ENCODE measurements at regions not wholly inside any gene's neighbourhood (a gene's known extent, or its start where the extent isn't known, plus 50 kb on each side); places are given as distances from the start of the nearest gene placed in this dataset.
A peak's percentile ranks its signal among the peaks of the same experiment; 100 is the strongest.

- H3K36me3 ChIP-seq (ENCODE audit: insufficient read depth, low read depth, low read length): no peaks in the 10 kb centered on the region
- H3K27ac ChIP-seq (ENCODE audit: low read length): no peak overlapping the region
- peaks cover 35% of the 10 kb centered on the region for H3K4me1 ChIP-seq (ENCODE audit: insufficient read depth, low read length)
- H3K9ac ChIP-seq (ENCODE audit: low read depth, low read length): no peak overlapping the region
- H3K4me3 ChIP-seq (ENCODE audit: low read length): no peak overlapping the region
- no peaks in the 10 kb centered on the region for H3K9me3 ChIP-seq (ENCODE audit: insufficient read depth, low read depth, low read length)
- no peaks in the 10 kb centered on the region for H3K27me3 ChIP-seq (ENCODE audit: insufficient read depth, low read length)
Observed at GRCh38 chr6:138550346-138550767, 51.1 kb upstream of the NHSL1 start.

- H3K36me3 ChIP-seq (ENCODE audit: insufficient read depth, low read depth, low read length): no peaks in the 10 kb centered on the region
- H3K27me3 ChIP-seq (ENCODE audit: insufficient read depth, low read length): no peaks in the 10 kb centered on the region
- no peak overlapping the region for H3K9ac ChIP-seq (ENCODE audit: low read depth, low read length)
- H3K9me3 ChIP-seq (ENCODE audit: insufficient read depth, low read depth, low read length): no peaks in the 10 kb centered on the region
- H3K4me3 ChIP-seq (ENCODE audit: low read length): no peak overlapping the region
- H3K27ac ChIP-seq (ENCODE audit: low read length): no peak overlapping the region
- H3K4me1 ChIP-seq (ENCODE audit: insufficient read depth, low read length): peaks cover 32% of the 10 kb centered on the region
Observed at GRCh38 chr6:138554146-138554545, 54.9 kb upstream of the NHSL1 start.

GRCh38 chr6:138555421-138555988 lies 56.2 kb upstream of the NHSL1 start:
- H3K4me3 ChIP-seq (ENCODE audit: low read length): peak overlapping the region; percentile 0; the same call in 1 of the 2 replicates
- H3K9ac ChIP-seq (ENCODE audit: low read depth, low read length): peak overlapping the region; percentile 0; the same call in 1 of the 2 replicates
- no peaks in the 10 kb centered on the region for H3K36me3 ChIP-seq (ENCODE audit: insufficient read depth, low read depth, low read length)
- peaks cover 40% of the 10 kb centered on the region for H3K4me1 ChIP-seq (ENCODE audit: insufficient read depth, low read length)
- no peaks in the 10 kb centered on the region for H3K27me3 ChIP-seq (ENCODE audit: insufficient read depth, low read length)
- H3K9me3 ChIP-seq (ENCODE audit: insufficient read depth, low read depth, low read length): no peaks in the 10 kb centered on the region
- H3K27ac ChIP-seq (ENCODE audit: low read length): no peak overlapping the region

- Histone ChIP-seq H3K27ac (ENCODE audit: low read length) (no peak overlapping the region), H3K9me3 (ENCODE audit: insufficient read depth, low read depth, low read length) (no peaks in the 10 kb centered on the region), H3K4me1 (ENCODE audit: insufficient read depth, low read length) (peaks cover 53% of the 10 kb centered on the region), H3K9ac (ENCODE audit: low read depth, low read length) (no peak overlapping the region), H3K4me3 (ENCODE audit: low read length) (no peak overlapping the region), H3K36me3 (ENCODE audit: insufficient read depth, low read depth, low read length) (no peaks in the 10 kb centered on the region), H3K27me3 (ENCODE audit: insufficient read depth, low read length) (no peaks in the 10 kb centered on the region)
Observed at GRCh38 chr6:138557147-138557546, 57.9 kb upstream of the NHSL1 start.

GRCh38 chr6:138559143-138559542 lies 59.8 kb upstream of the NHSL1 start:
- H3K36me3 ChIP-seq (ENCODE audit: insufficient read depth, low read depth, low read length): no peaks in the 10 kb centered on the region
- H3K9me3 ChIP-seq (ENCODE audit: insufficient read depth, low read depth, low read length): no peaks in the 10 kb centered on the region
- no peaks in the 10 kb centered on the region for H3K27me3 ChIP-seq (ENCODE audit: insufficient read depth, low read length)
- no peak overlapping the region for H3K9ac ChIP-seq (ENCODE audit: low read depth, low read length)
- peaks cover 49% of the 10 kb centered on the region for H3K4me1 ChIP-seq (ENCODE audit: insufficient read depth, low read length)
- no peak overlapping the region for H3K4me3 ChIP-seq (ENCODE audit: low read length)
- no peak overlapping the region for H3K27ac ChIP-seq (ENCODE audit: low read length)

- Histone ChIP-seq H3K9ac (ENCODE audit: low read depth, low read length) (no peak overlapping the region), H3K27ac (ENCODE audit: low read length) (no peak overlapping the region), H3K4me3 (ENCODE audit: low read length) (no peak overlapping the region), H3K27me3 (ENCODE audit: insufficient read depth, low read length) (no peaks in the 10 kb centered on the region), H3K9me3 (ENCODE audit: insufficient read depth, low read depth, low read length) (no peaks in the 10 kb centered on the region), H3K4me1 (ENCODE audit: insufficient read depth, low read length) (peaks cover 37% of the 10 kb centered on the region), H3K36me3 (ENCODE audit: insufficient read depth, low read depth, low read length) (no peaks in the 10 kb centered on the region)
Observed at GRCh38 chr6:138560130-138560860, 61.0 kb upstream of the NHSL1 start.

- H3K4me1 ChIP-seq (ENCODE audit: insufficient read depth, low read length): peaks cover 27% of the 10 kb centered on the region
Observed at GRCh38 chr6:138562691-138563090, 63.4 kb upstream of the NHSL1 start.

GRCh38 chr6:138563231-138563630 lies 63.9 kb upstream of the NHSL1 start:
- Histone ChIP-seq H3K9ac (ENCODE audit: low read depth, low read length) (no peak overlapping the region), H3K4me3 (ENCODE audit: low read length) (no peak overlapping the region), H3K27ac (ENCODE audit: low read length) (no peak overlapping the region), H3K27me3 (ENCODE audit: insufficient read depth, low read length) (no peaks in the 10 kb centered on the region), H3K9me3 (ENCODE audit: insufficient read depth, low read depth, low read length) (no peaks in the 10 kb centered on the region), H3K36me3 (ENCODE audit: insufficient read depth, low read depth, low read length) (no peaks in the 10 kb centered on the region), H3K4me1 (ENCODE audit: insufficient read depth, low read length) (peaks cover 27% of the 10 kb centered on the region)

More at GRCh38 chr6:138562691-138563090, 63.4 kb upstream of the NHSL1 start:
- H3K9ac ChIP-seq (ENCODE audit: low read depth, low read length): no peak overlapping the region
- no peak overlapping the region for H3K4me3 ChIP-seq (ENCODE audit: low read length)
- H3K27ac ChIP-seq (ENCODE audit: low read length): no peak overlapping the region
- no peaks in the 10 kb centered on the region for H3K36me3 ChIP-seq (ENCODE audit: insufficient read depth, low read depth, low read length)
- no peaks in the 10 kb centered on the region for H3K27me3 ChIP-seq (ENCODE audit: insufficient read depth, low read length)
- H3K9me3 ChIP-seq (ENCODE audit: insufficient read depth, low read depth, low read length): no peaks in the 10 kb centered on the region

- H3K9ac ChIP-seq (ENCODE audit: low read depth, low read length): no peak overlapping the region
- peaks cover 28% of the 10 kb centered on the region for H3K4me1 ChIP-seq (ENCODE audit: insufficient read depth, low read length)
- H3K4me3 ChIP-seq (ENCODE audit: low read length): no peak overlapping the region
- no peaks in the 10 kb centered on the region for H3K9me3 ChIP-seq (ENCODE audit: insufficient read depth, low read depth, low read length)
- H3K36me3 ChIP-seq (ENCODE audit: insufficient read depth, low read depth, low read length): no peaks in the 10 kb centered on the region
- H3K27ac ChIP-seq (ENCODE audit: low read length): no peak overlapping the region
- no peaks in the 10 kb centered on the region for H3K27me3 ChIP-seq (ENCODE audit: insufficient read depth, low read length)
Observed at GRCh38 chr6:138563650-138564049, 64.4 kb upstream of the NHSL1 start.

- Histone ChIP-seq H3K4me3 (ENCODE audit: low read length) (no peak overlapping the region), H3K27me3 (ENCODE audit: insufficient read depth, low read length) (no peaks in the 10 kb centered on the region)
Observed at GRCh38 chr6:138564170-138564721, 65.0 kb upstream of the NHSL1 start.

GRCh38 chr6:138567052-138567451 lies 67.8 kb upstream of the NHSL1 start:
- Histone ChIP-seq H3K9me3 (ENCODE audit: insufficient read depth, low read depth, low read length) (no peaks in the 10 kb centered on the region), H3K27ac (ENCODE audit: low read length) (no peak overlapping the region), H3K4me3 (ENCODE audit: low read length) (no peak overlapping the region), H3K4me1 (ENCODE audit: insufficient read depth, low read length) (peaks cover 37% of the 10 kb centered on the region), H3K36me3 (ENCODE audit: insufficient read depth, low read depth, low read length) (no peaks in the 10 kb centered on the region), H3K27me3 (ENCODE audit: insufficient read depth, low read length) (no peaks in the 10 kb centered on the region; the same call in 1 of the 2 replicates), H3K9ac (ENCODE audit: low read depth, low read length) (no peak overlapping the region)

More at GRCh38 chr6:138564170-138564721, 65.0 kb upstream of the NHSL1 start:
- H3K27ac ChIP-seq (ENCODE audit: low read length): no peak overlapping the region
- H3K36me3 ChIP-seq (ENCODE audit: insufficient read depth, low read depth, low read length): no peaks in the 10 kb centered on the region
- peaks cover 33% of the 10 kb centered on the region for H3K4me1 ChIP-seq (ENCODE audit: insufficient read depth, low read length)
- no peak overlapping the region for H3K9ac ChIP-seq (ENCODE audit: low read depth, low read length)
- no peaks in the 10 kb centered on the region for H3K9me3 ChIP-seq (ENCODE audit: insufficient read depth, low read depth, low read length)

- Histone ChIP-seq H3K4me1 (ENCODE audit: insufficient read depth, low read length) (peaks cover 40% of the 10 kb centered on the region), H3K27ac (ENCODE audit: low read length) (no peak overlapping the region), H3K4me3 (ENCODE audit: low read length) (no peak overlapping the region), H3K9ac (ENCODE audit: low read depth, low read length) (no peak overlapping the region), H3K9me3 (ENCODE audit: insufficient read depth, low read depth, low read length) (no peaks in the 10 kb centered on the region), H3K36me3 (ENCODE audit: insufficient read depth, low read depth, low read length) (no peaks in the 10 kb centered on the region), H3K27me3 (ENCODE audit: insufficient read depth, low read length) (no peaks in the 10 kb centered on the region; the same call in 1 of the 2 replicates)
Observed at GRCh38 chr6:138568997-138569396, 69.7 kb upstream of the NHSL1 start.
